C4-2B (cell line): ENCODE measurements at regions not wholly inside any gene's neighbourhood (a gene's known extent, or its start where the extent isn't known, plus 50 kb on each side); places are given as distances from the start of the nearest gene placed in this dataset.

Experiments
- CTCF ChIP-seq: fragments of 450-650 bp; conservative IDR thresholded peaks from 2 replicates; pipeline ENCODE4 v1.5.1; 2017; ENCODE audit warnings: mild to moderate bottlenecking
- ZFX ChIP-seq: fragments of 450-650 bp; IDR thresholded peaks from 2 replicates; pipeline ENCODE4 v1.6.1; 2017

- TF ChIP-seq CTCF, result no peak
- no peak for TF ChIP-seq ZFX
Observed at GRCh38 chr3:153722157-153722556, 399.0 kb upstream of the ARHGEF26 start.
